AG04450 (cell line): ENCODE measurements at regions not wholly inside any gene's neighbourhood (a gene's known extent, or its start where the extent isn't known, plus 50 kb on each side); places are given as distances from the start of the nearest gene placed in this dataset.

Experiments
- CTCF ChIA-PET: fragments of 300-600, 350-600 bp; formaldehyde crosslinking; extraction: SDS; loops from one replicate; lab custom pipeline; 2022; ENCODE audit warnings: antibody characterized with exemption, inconsistent platforms; lab: Charles Lee
- POLR2A ChIA-PET: fragments of 350-600 bp; formaldehyde crosslinking; extraction: SDS; loops from one replicate; lab custom pipeline; 2021; ENCODE audit warnings: antibody characterized with exemption, inconsistent platforms; lab: Yijun Ruan, JAX
- DNase-seq: peaks from one replicate; pipeline ENCODE4 v3.0.0-alpha.2; 2011; ENCODE audit warnings: low read depth, low spot score
- H3K27ac ChIP-seq: one replicate; pipeline ENCODE4 v1.5.1; 2012; ENCODE audit warnings: low read depth, low read length, control low read depth
- H3K27me3 ChIP-seq: one replicate; pipeline ENCODE4 v1.6.0; 2012; ENCODE audit warnings: low read length; ENCODE audit not compliant: control insufficient read depth, insufficient read depth
- H3K4me3 ChIP-seq: 2 replicates; pipeline ENCODE4 v1.5.1; 2011; ENCODE audit warnings: mild to moderate bottlenecking, low read depth, low read length, control low read depth
- H3K9me3 ChIP-seq: 2 replicates; pipeline ENCODE4 v1.5.1; 2012; ENCODE audit warnings: low read length; ENCODE audit not compliant: control insufficient read depth, insufficient read depth
- TF ChIP-seq, protein P1 (sequence below): IDR thresholded peaks from 2 replicates; pipeline ENCODE4 v1.5.1; 2011; ENCODE audit warnings: low read depth, low read length, control low read depth, inconsistent platforms

DNA sequence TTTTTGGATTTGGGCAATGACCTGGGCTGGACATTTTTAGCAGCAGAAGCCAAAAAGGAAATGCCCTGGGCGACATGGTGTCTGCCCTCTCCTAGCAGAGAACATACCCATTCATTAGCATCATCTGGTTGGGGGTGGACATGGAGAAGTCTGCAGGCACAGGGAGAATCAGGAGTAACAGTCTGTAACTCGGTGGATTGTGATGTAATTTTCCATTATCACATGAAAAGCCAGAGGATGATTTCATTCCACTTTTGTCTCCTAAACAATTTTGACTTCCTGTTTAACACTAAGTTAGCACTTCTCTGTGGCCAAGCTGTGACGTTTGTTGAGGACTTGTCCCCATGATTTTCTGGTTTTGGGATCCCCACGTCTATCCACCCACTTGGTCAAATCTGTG, 153.8 kb upstream of the HABP2 start:
- no peak for DNase-seq
- H3K27me3 ChIP-seq = peaks cover 16% of the 10 kb centered on the region
- TF ChIP-seq, protein P1, sequence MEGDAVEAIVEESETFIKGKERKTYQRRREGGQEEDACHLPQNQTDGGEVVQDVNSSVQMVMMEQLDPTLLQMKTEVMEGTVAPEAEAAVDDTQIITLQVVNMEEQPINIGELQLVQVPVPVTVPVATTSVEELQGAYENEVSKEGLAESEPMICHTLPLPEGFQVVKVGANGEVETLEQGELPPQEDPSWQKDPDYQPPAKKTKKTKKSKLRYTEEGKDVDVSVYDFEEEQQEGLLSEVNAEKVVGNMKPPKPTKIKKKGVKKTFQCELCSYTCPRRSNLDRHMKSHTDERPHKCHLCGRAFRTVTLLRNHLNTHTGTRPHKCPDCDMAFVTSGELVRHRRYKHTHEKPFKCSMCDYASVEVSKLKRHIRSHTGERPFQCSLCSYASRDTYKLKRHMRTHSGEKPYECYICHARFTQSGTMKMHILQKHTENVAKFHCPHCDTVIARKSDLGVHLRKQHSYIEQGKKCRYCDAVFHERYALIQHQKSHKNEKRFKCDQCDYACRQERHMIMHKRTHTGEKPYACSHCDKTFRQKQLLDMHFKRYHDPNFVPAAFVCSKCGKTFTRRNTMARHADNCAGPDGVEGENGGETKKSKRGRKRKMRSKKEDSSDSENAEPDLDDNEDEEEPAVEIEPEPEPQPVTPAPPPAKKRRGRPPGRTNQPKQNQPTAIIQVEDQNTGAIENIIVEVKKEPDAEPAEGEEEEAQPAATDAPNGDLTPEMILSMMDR = no peak
- ChIA-PET POLR2A (no interaction called here), CTCF (no interaction called here)
- no peak overlapping the region for H3K27ac ChIP-seq
- H3K4me3 ChIP-seq = no peak overlapping the region
- no peaks in the 10 kb centered on the region for H3K9me3 ChIP-seq

DNA sequence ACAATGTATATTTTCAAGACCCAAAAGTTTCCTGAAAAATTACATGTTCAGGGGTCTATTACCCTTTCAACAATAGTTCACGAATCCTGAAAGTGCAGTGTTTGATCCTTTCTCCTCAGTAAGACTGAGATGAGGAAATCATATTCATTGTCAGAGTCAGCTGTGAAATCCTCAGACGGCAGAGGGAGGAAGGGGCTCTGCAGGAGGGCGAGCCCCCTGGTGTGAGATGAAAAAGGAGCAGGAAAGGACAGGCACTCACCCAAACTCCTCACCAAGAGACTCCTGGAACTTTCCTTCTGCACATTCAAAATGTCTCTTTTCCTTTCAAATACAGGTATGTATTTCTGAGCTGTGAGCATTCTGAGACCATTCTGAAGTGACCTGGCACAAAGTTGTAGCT, 150.3 kb upstream of the HABP2 start:
- Histone ChIP-seq H3K27me3 (peaks cover 11% of the 10 kb centered on the region), H3K27ac (no peak overlapping the region), H3K4me3 (no peak overlapping the region), H3K9me3 (no peaks in the 10 kb centered on the region)
- TF ChIP-seq, protein P1 = no peak
- no peak for DNase-seq
- ChIA-PET POLR2A (no interaction called here), CTCF (interaction anchor here (0.9 kb wide), 1 partner anchor 18 kb away, joined by 3 read pairs; no protein-coding TSS in a partner anchor)

DNA sequence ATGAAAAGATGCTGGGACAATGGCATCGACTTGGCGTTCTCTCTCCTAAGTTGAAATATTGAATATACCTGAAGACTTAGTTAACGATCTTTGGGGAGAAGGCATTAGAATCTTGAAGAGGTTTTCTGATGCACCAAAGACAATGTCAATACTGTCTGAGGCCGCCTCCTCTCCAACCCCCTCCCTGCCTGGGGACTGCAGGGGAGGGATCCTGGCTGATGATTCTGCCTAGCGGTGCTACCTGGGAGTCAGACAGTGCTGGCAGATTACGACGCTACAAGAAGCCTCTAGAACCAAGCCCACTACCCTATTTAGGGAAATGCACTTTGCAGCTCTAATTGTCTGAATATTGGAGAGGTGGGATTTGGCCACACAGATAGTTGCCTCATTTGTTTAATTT, 145.6 kb upstream of the HABP2 start:
- ChIA-PET CTCF (no interaction called here), POLR2A (no interaction called here)
- no peak overlapping the region for H3K4me3 ChIP-seq
- no peak for DNase-seq
- H3K27ac ChIP-seq = no peak overlapping the region
- peaks cover 3% of the 10 kb centered on the region for H3K27me3 ChIP-seq
- no peaks in the 10 kb centered on the region for H3K9me3 ChIP-seq
- TF ChIP-seq, protein P1 = no peak

DNA sequence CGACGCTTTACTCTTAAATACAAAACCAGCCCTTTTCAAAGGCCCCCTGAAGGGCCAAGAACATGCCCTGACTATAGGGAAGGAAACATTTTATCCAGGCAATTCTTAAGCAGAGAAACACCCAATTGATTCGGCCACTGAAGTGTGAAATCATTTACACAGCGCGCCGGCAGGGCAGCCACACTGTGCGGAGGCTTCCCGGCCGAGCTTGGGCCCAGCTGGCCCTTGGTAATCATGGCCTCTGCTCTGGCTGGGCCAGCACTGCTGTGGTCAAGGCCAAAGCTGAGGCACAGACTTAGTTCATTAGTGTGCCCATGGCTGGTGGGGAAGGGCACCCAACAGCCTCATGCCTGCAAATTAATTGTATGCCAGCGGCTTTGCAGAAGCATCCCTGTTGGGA, 143.7 kb upstream of the HABP2 start:
- POLR2A ChIA-PET = no interaction called here
- TF ChIP-seq, protein P1 = no peak
- Histone ChIP-seq H3K4me3 (no peak overlapping the region), H3K27ac (no peak overlapping the region), H3K27me3 (peaks cover 3% of the 10 kb centered on the region), H3K9me3 (no peaks in the 10 kb centered on the region)
- CTCF ChIA-PET = no interaction called here
- DNase-seq = no peak

DNA sequence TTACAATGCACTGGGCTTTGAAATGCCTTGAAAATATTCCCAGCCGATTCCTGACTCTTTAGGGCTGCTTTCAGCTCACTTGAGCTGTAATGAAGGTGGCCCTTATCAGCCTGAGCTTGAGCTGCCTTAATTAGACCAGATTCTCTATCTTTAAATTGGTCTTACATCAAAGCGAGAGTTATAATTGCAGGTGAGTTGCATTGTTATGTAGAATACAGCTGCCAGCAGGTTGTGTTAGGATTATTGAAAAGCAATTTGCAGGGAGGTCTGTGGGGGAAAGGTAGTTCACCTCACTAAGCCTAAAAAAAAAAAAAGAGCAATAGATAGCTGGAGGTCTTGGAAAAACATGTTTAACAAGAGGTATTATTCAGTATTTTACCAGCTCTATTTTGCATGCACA, 142.2 kb upstream of the HABP2 start:
- TF ChIP-seq, protein P1 = no peak
- no peaks in the 10 kb centered on the region for H3K9me3 ChIP-seq
- POLR2A ChIA-PET = no interaction called here
- CTCF ChIA-PET = no interaction called here
- H3K4me3 ChIP-seq = no peak overlapping the region
- no peak for DNase-seq
- H3K27ac ChIP-seq = no peak overlapping the region
- H3K27me3 ChIP-seq = peaks cover 3% of the 10 kb centered on the region
